ENCODE measurements at regions not wholly inside any gene's neighbourhood (a gene's known extent, or its start where the extent isn't known, plus 50 kb on each side); places are given as distances from the start of the nearest gene placed in this dataset.

- TF ChIP-seq POLR2A (IDR thresholded peaks at IDR 0.05) = no peak
- TF ChIP-seq CTCF (IDR thresholded peaks at IDR 0.05) = no peak
- TF ChIP-seq EP300 (IDR thresholded peaks at IDR 0.05) = no peak
These were observed 636.7 kb downstream of the RFPL4B start for GRCh38 chr6:112983713-112984261.

All from ovary (tissue), 3 donors.